GM12878 (cell line): ENCODE measurements at regions not wholly inside any gene's neighbourhood (a gene's known extent, or its start where the extent isn't known, plus 50 kb on each side); places are given as distances from the start of the nearest gene placed in this dataset.

Source experiments
- ATAC-seq: fragments of 200-7000 bp; cut with Tn5 transposase; 3 replicates; pipeline ENCODE4 v1.9.1; 2020; ENCODE audit warnings: mild to moderate bottlenecking, moderate library complexity
- BruUV-seq: library from RNA; stranded (reverse); fragments of 400-500 nt; replicated peaks from 2 replicates; lab custom pipeline; 2021; lab: Mats Ljungman, UMichigan
- CTCF ChIA-PET: fragments of 300-600 bp; sonication (Branson Sonifier 250); formaldehyde crosslinking; extraction: SDS; loops from one replicate; lab custom pipeline; 2021; ENCODE audit warnings: inconsistent platforms; lab: Yijun Ruan, JAX
- POLR2A ChIA-PET: fragments of 350-600 bp; formaldehyde crosslinking; extraction: SDS; loops from one replicate; lab custom pipeline; 2021; ENCODE audit warnings: inconsistent platforms; lab: Charles Lee
- RAD21 ChIA-PET: fragments of 300-600 bp; sonication (Branson Sonifier 250); formaldehyde crosslinking; loops from one replicate; lab custom pipeline; 2023; ENCODE audit warnings: antibody characterized with exemption; ENCODE audit not compliant: unreplicated experiment; lab: Charles Lee
- SMC1A ChIA-PET: fragments of 300-600 bp; sonication (Branson Sonifier 250); formaldehyde crosslinking; loops from one replicate; lab custom pipeline; 2023; ENCODE audit not compliant: unreplicated experiment, uncharacterized antibody; lab: Charles Lee
- DNase-seq: peaks from one replicate; pipeline ENCODE4 v3.0.0-alpha.2; 2011; ENCODE audit warnings: low read depth, low spot score
- FAIRE-seq: peaks from 3 replicates; lab custom pipeline; 2011; peaks lifted over from hg19 to GRCh38; lab: Jason Lieb, UNC
- H2AFZ ChIP-seq: 2 replicates; pipeline ENCODE4 v1.6.0; 2011; ENCODE audit warnings: low read depth, low read length, control low read depth; ENCODE audit not compliant: control insufficient read depth
- H3K27ac ChIP-seq: 2 replicates; pipeline ENCODE4 v1.5.1; 2011; ENCODE audit warnings: control low read depth; ENCODE audit not compliant: control insufficient read depth, insufficient read depth
- H3K27me3 ChIP-seq, 2 experiments: replicated peaks in 1 of 2; 2 replicates each; pipeline versions ENCODE4 v1.6.0 to v1.6.1; 2011; ENCODE audit warnings: low read length in 1 of 2; ENCODE audit not compliant: control insufficient read depth in 2 of 2, insufficient read depth in 2 of 2
- H3K36me3 ChIP-seq, 2 experiments: 2 replicates each; pipeline ENCODE4 v1.5.1; 2011; ENCODE audit warnings: low read length in 1 of 2; ENCODE audit not compliant: control insufficient read depth in 2 of 2, insufficient read depth in 2 of 2
- H3K4me1 ChIP-seq: 2 replicates; pipeline ENCODE4 v1.6.1; 2011; ENCODE audit warnings: mild to moderate bottlenecking, low read length, moderate library complexity, mixed read lengths; ENCODE audit not compliant: control insufficient read depth, insufficient read depth
- H3K4me2 ChIP-seq: 2 replicates; pipeline ENCODE4 v1.6.0; 2011; ENCODE audit warnings: control low read depth; ENCODE audit not compliant: control insufficient read depth, insufficient read depth
- H3K4me3 ChIP-seq: fragments of 200-600 bp; sonication (generic); 2 replicates; pipeline ENCODE4 v1.5.1; 2016
- H3K79me2 ChIP-seq: 2 replicates; pipeline ENCODE4 v1.6.0; 2011; ENCODE audit warnings: low read length; ENCODE audit not compliant: control insufficient read depth, insufficient read depth
- H3K9ac ChIP-seq: 2 replicates; pipeline ENCODE4 v1.8.0; 2011; ENCODE audit warnings: low read length, control low read depth, mixed read lengths; ENCODE audit not compliant: control insufficient read depth, insufficient read depth
- H3K9me3 ChIP-seq: replicated peaks from 3 replicates; pipeline ENCODE4 v1.5.1; 2011; ENCODE audit warnings: mild to moderate bottlenecking, low read length; ENCODE audit not compliant: control insufficient read depth, insufficient read depth
- H4K20me1 ChIP-seq: 2 replicates; pipeline ENCODE4 v1.6.0; 2011; ENCODE audit not compliant: control insufficient read depth, insufficient read depth
- ATF2 ChIP-seq: IDR thresholded peaks from 2 replicates; pipeline ENCODE4 v1.6.1; 2012; ENCODE audit warnings: low read length, inconsistent platforms
- CBX5 ChIP-seq: sonication (generic); IDR thresholded peaks from 2 replicates; pipeline ENCODE4 v1.6.1; 2016; ENCODE audit warnings: low read depth, moderate library complexity, mild to moderate bottlenecking, inconsistent platforms
- CREM ChIP-seq: IDR thresholded peaks from 2 replicates; pipeline ENCODE4 v1.6.1; 2014; ENCODE audit warnings: antibody characterized with exemption, low read depth
- JUND ChIP-seq: IDR thresholded peaks from 2 replicates; pipeline ENCODE4 v1.6.1; 2012; ENCODE audit warnings: low read depth, mild to moderate bottlenecking, low read length, improper control_type of control experiment, moderate library complexity
- LARP7 ChIP-seq: fragments of 450-650 bp; IDR thresholded peaks from 2 replicates; pipeline ENCODE4 v1.6.1; 2017; ENCODE audit warnings: mild to moderate bottlenecking
- NR2C1 ChIP-seq: fragments of 450-650 bp; IDR thresholded peaks from 2 replicates; pipeline ENCODE4 v1.6.1; 2017; ENCODE audit warnings: antibody characterized with exemption, mild to moderate bottlenecking, moderate library complexity
- SMARCA5 ChIP-seq: fragments of 450-650 bp; IDR thresholded peaks from 2 replicates; pipeline ENCODE4 v1.6.1; 2017; ENCODE audit warnings: mild to moderate bottlenecking
- WRNIP1 ChIP-seq: IDR thresholded peaks from 2 replicates; pipeline ENCODE4 v1.6.1; 2011; ENCODE audit warnings: low read depth, low read length, improper control_type of control experiment, borderline replicate concordance
- ZNF687 ChIP-seq: fragments of 450-650 bp; IDR thresholded peaks from 2 replicates; pipeline ENCODE4 v1.6.1; 2017; ENCODE audit warnings: mild to moderate bottlenecking, moderate library complexity
- WGBS: methylation state at CpG from one replicate; pipeline ENCODE4 v1.1.6; 2016; ENCODE audit warnings: low lambda C conversion rate; ENCODE audit not compliant: insufficient replicate concordance, insufficient coverage; ENCODE audit errors: missing lambda C conversion rate; 5-methylcytosine and 5-hydroxymethylcytosine counted together
- in situ Hi-C: fragments of 300-500 bp; cut with MboI; formaldehyde crosslinking; loops from 9 replicates; pipeline ENCODE4 v1.14.3; 2018; ENCODE audit warnings: mixed read lengths
- intact Hi-C: fragments of 100-400 bp; cut with micrococcal nuclease; formaldehyde crosslinking; loops from one replicate; pipeline ENCODE4 v1.14.2; 2022; ENCODE audit not compliant: unreplicated experiment
- TF ChIP-seq, protein P1 (sequence below): fragments of 450-650 bp; formaldehyde crosslinking; IDR thresholded peaks from 2 replicates; pipeline ENCODE4 v1.4.0; 2020; ENCODE audit warnings: mild to moderate bottlenecking, moderate library complexity
- TF ChIP-seq, protein P2 (sequence below): fragments of 450-650 bp; formaldehyde crosslinking; IDR thresholded peaks from 2 replicates; pipeline ENCODE4 v1.5.0; 2022; ENCODE audit warnings: mild to moderate bottlenecking, missing genetic modification characterization

DNA sequence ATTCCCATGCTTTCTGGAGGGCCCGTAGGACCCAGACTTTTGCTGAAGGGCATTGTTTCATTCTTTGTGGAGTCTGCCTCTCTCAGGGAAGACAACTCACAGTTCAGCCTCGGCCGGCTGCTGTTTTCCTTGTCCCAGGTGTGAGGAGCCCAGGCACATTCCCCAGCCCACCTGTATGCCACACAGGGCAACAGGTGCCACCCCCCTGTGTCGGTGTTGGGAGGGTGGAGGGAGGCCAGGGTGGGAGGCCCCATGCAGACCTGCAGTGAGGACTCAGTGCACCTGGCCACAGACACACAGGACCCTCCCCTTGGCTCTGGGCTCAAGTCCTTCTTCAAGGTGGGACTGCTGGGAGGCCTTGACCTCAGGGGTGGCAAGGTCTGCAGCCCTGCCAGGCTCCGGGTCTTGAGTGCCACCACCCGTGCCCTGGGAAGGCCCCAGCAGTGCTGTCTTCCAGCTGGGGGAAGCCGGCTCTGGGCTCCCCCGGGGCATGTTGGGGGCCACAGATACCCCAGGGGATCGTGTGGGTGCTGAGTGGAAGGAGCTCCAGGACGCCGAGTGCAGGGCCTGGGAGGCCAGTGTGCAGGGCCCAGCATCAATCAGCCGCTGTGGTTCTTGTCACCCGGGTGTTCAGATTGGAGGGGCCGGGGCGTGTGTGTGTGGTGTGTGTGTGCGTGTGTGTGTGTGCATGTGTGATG lies 1286.1 kb downstream of the BRD1 start:
- no peak overlapping the region for H3K4me3 ChIP-seq
- ChIA-PET POLR2A (no interaction called here), CTCF (no interaction called here), RAD21 (no interaction called here), SMC1A (no interaction called here)
- in situ Hi-C loops (no loop called here), intact Hi-C loops (no loop called here)
- no peak overlapping the region for H3K9ac ChIP-seq
- BruUV-seq = no TSS peak
- no peaks in the 10 kb centered on the region; the same call in 2 of the 3 replicates for H3K9me3 ChIP-seq
- DNase-seq (no peak), ATAC-seq (no peak), FAIRE-seq (no peak)
- WGBS = 38% methylated on average over 16 of the region's 16 CpGs
- no peaks in the 10 kb centered on the region for H3K36me3 ChIP-seq
- H2AFZ ChIP-seq = no peak overlapping the region
- no peaks in the 10 kb centered on the region for H4K20me1 ChIP-seq
- no peak overlapping the region for H3K4me2 ChIP-seq
- H3K79me2 ChIP-seq = no peaks in the 10 kb centered on the region
- H3K4me1 ChIP-seq = no peaks in the 10 kb centered on the region
- H3K27me3 ChIP-seq = no peaks in the 10 kb centered on the region
- no peak overlapping the region for H3K27ac ChIP-seq
- TF ChIP-seq LARP7 (no peak), CBX5 (no peak), SMARCA5 (no peak), CREM (no peak), JUND (no peak), WRNIP1 (no peak), ATF2 (no peak), NR2C1 (no peak), ZNF687 (no peak)
- TF ChIP-seq, protein P1, sequence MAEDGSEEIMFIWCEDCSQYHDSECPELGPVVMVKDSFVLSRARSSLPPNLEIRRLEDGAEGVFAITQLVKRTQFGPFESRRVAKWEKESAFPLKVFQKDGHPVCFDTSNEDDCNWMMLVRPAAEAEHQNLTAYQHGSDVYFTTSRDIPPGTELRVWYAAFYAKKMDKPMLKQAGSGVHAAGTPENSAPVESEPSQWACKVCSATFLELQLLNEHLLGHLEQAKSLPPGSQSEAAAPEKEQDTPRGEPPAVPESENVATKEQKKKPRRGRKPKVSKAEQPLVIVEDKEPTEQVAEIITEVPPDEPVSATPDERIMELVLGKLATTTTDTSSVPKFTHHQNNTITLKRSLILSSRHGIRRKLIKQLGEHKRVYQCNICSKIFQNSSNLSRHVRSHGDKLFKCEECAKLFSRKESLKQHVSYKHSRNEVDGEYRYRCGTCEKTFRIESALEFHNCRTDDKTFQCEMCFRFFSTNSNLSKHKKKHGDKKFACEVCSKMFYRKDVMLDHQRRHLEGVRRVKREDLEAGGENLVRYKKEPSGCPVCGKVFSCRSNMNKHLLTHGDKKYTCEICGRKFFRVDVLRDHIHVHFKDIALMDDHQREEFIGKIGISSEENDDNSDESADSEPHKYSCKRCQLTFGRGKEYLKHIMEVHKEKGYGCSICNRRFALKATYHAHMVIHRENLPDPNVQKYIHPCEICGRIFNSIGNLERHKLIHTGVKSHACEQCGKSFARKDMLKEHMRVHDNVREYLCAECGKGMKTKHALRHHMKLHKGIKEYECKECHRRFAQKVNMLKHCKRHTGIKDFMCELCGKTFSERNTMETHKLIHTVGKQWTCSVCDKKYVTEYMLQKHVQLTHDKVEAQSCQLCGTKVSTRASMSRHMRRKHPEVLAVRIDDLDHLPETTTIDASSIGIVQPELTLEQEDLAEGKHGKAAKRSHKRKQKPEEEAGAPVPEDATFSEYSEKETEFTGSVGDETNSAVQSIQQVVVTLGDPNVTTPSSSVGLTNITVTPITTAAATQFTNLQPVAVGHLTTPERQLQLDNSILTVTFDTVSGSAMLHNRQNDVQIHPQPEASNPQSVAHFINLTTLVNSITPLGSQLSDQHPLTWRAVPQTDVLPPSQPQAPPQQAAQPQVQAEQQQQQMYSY (CRISPR knock-in tag) = no peak
- TF ChIP-seq, protein P2, sequence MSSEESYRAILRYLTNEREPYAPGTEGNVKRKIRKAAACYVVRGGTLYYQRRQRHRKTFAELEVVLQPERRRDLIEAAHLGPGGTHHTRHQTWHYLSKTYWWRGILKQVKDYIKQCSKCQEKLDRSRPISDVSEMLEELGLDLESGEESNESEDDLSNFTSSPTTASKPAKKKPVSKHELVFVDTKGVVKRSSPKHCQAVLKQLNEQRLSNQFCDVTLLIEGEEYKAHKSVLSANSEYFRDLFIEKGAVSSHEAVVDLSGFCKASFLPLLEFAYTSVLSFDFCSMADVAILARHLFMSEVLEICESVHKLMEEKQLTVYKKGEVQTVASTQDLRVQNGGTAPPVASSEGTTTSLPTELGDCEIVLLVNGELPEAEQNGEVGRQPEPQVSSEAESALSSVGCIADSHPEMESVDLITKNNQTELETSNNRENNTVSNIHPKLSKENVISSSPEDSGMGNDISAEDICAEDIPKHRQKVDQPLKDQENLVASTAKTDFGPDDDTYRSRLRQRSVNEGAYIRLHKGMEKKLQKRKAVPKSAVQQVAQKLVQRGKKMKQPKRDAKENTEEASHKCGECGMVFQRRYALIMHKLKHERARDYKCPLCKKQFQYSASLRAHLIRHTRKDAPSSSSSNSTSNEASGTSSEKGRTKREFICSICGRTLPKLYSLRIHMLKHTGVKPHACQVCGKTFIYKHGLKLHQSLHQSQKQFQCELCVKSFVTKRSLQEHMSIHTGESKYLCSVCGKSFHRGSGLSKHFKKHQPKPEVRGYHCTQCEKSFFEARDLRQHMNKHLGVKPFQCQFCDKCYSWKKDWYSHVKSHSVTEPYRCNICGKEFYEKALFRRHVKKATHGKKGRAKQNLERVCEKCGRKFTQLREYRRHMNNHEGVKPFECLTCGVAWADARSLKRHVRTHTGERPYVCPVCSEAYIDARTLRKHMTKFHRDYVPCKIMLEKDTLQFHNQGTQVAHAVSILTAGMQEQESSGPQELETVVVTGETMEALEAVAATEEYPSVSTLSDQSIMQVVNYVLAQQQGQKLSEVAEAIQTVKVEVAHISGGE (CRISPR knock-in tag) = no peak
